HepG2 (cell line): ENCODE measurements at regions not wholly inside any gene's neighbourhood (a gene's known extent, or its start where the extent isn't known, plus 50 kb on each side); places are given as distances from the start of the nearest gene placed in this dataset.

Source experiments
- CAMTA2 ChIP-seq: sonication (generic); formaldehyde crosslinking; IDR thresholded peaks from 2 replicates; pipeline ENCODE4 v1.4.0; 2020; ENCODE audit warnings: mild to moderate bottlenecking, missing genetic modification reagents, borderline replicate concordance
- CHD4 ChIP-seq: fragments of 200-600 bp; sonication (generic); IDR thresholded peaks from 2 replicates; pipeline ENCODE4 v1.7.0; 2017; ENCODE audit warnings: mild to moderate bottlenecking, low read length, borderline replicate concordance
- HNRNPH1 ChIP-seq: fragments of 200-400 bp; formaldehyde crosslinking; optimal IDR thresholded peaks from 2 replicates; pipeline ENCODE3; 2017; ENCODE audit warnings: mild to moderate bottlenecking, low read depth, low read length
- KLF15 ChIP-seq: sonication (generic); formaldehyde crosslinking; IDR thresholded peaks from 2 replicates; pipeline ENCODE4 v1.8.1; 2023; ENCODE audit warnings: borderline replicate concordance, mild to moderate bottlenecking, inconsistent platforms, missing genetic modification reagents, mixed read lengths
- MTF2 ChIP-seq: sonication (generic); formaldehyde crosslinking; IDR thresholded peaks from 2 replicates; pipeline ENCODE4 v1.5.0; 2020; ENCODE audit warnings: missing genetic modification reagents, borderline replicate concordance
- NFKBIZ ChIP-seq: IDR thresholded peaks from 2 replicates; pipeline ENCODE4 v1.6.1; 2018; ENCODE audit warnings: missing genetic modification reagents, missing compliant biosample characterization
- PBX2 ChIP-seq: IDR thresholded peaks from 2 replicates; pipeline ENCODE4 v1.6.1; 2016; ENCODE audit warnings: control low read depth
- SMYD3 ChIP-seq: sonication (generic); formaldehyde crosslinking; IDR thresholded peaks from 2 replicates; pipeline ENCODE4 v1.8.1; 2023; ENCODE audit warnings: mild to moderate bottlenecking, missing genetic modification reagents
- XBP1 ChIP-seq: sonication (generic); formaldehyde crosslinking; IDR thresholded peaks from 2 replicates; pipeline ENCODE4 v1.5.0; 2020; ENCODE audit warnings: missing genetic modification reagents
- ZBTB33 ChIP-seq: sonication (generic); formaldehyde crosslinking; IDR thresholded peaks from 2 replicates; pipeline ENCODE4 v1.4.0; 2020; ENCODE audit warnings: missing genetic modification reagents
- ZBTB44 ChIP-seq: sonication (generic); formaldehyde crosslinking; IDR thresholded peaks from 2 replicates; pipeline ENCODE4 v1.4.0; 2020; ENCODE audit warnings: missing genetic modification reagents
- ZNF556 ChIP-seq: sonication (generic); formaldehyde crosslinking; IDR thresholded peaks from 2 replicates; pipeline ENCODE4 v1.4.0; 2020; ENCODE audit warnings: mild to moderate bottlenecking, missing genetic modification reagents, borderline replicate concordance
- ZNF644 ChIP-seq: IDR thresholded peaks from 2 replicates; pipeline ENCODE4 v1.6.1; 2016; ENCODE audit warnings: low read depth
- ZNF660 ChIP-seq: sonication (generic); formaldehyde crosslinking; IDR thresholded peaks from 2 replicates; pipeline ENCODE4 v1.5.1; 2020; ENCODE audit warnings: mild to moderate bottlenecking, low read depth, missing genetic modification reagents, borderline replicate concordance
- ZNF737 ChIP-seq: sonication (generic); formaldehyde crosslinking; IDR thresholded peaks from 2 replicates; pipeline ENCODE4 v1.5.0; 2020; ENCODE audit warnings: missing genetic modification reagents, mild to moderate bottlenecking, borderline replicate concordance
- ZSCAN25 ChIP-seq: sonication (generic); formaldehyde crosslinking; IDR thresholded peaks from 2 replicates; pipeline ENCODE4 v1.8.0; 2022; ENCODE audit warnings: mild to moderate bottlenecking, missing genetic modification reagents
- TF ChIP-seq, protein P1 (sequence below): sonication (generic); formaldehyde crosslinking; IDR thresholded peaks from 2 replicates; pipeline ENCODE4; 2020; ENCODE audit warnings: missing genetic modification reagents, mild to moderate bottlenecking, borderline replicate concordance
- TF ChIP-seq, protein P2 (sequence below): IDR thresholded peaks from 2 replicates; pipeline ENCODE4 v1.6.1; 2016
- TF ChIP-seq, protein P3 (sequence below): sonication (generic); formaldehyde crosslinking; IDR thresholded peaks from 2 replicates; pipeline ENCODE4 v1.4.0; 2020; ENCODE audit warnings: missing genetic modification reagents

- no peak for TF ChIP-seq ZBTB44 (CRISPR knock-in tag)
- TF ChIP-seq XBP1 = no peak
- TF ChIP-seq ZBTB33 (CRISPR knock-in tag) = no peak
- TF ChIP-seq, protein P1, sequence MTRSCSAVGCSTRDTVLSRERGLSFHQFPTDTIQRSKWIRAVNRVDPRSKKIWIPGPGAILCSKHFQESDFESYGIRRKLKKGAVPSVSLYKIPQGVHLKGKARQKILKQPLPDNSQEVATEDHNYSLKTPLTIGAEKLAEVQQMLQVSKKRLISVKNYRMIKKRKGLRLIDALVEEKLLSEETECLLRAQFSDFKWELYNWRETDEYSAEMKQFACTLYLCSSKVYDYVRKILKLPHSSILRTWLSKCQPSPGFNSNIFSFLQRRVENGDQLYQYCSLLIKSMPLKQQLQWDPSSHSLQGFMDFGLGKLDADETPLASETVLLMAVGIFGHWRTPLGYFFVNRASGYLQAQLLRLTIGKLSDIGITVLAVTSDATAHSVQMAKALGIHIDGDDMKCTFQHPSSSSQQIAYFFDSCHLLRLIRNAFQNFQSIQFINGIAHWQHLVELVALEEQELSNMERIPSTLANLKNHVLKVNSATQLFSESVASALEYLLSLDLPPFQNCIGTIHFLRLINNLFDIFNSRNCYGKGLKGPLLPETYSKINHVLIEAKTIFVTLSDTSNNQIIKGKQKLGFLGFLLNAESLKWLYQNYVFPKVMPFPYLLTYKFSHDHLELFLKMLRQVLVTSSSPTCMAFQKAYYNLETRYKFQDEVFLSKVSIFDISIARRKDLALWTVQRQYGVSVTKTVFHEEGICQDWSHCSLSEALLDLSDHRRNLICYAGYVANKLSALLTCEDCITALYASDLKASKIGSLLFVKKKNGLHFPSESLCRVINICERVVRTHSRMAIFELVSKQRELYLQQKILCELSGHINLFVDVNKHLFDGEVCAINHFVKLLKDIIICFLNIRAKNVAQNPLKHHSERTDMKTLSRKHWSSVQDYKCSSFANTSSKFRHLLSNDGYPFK = no peak
- 0 out of 2 replicates have a peak, but pooled peaks have one; percentile 40 for TF ChIP-seq NFKBIZ (CRISPR knock-in tag)
- TF ChIP-seq SMYD3 (CRISPR knock-in tag) = no peak
- TF ChIP-seq, protein P2, sequence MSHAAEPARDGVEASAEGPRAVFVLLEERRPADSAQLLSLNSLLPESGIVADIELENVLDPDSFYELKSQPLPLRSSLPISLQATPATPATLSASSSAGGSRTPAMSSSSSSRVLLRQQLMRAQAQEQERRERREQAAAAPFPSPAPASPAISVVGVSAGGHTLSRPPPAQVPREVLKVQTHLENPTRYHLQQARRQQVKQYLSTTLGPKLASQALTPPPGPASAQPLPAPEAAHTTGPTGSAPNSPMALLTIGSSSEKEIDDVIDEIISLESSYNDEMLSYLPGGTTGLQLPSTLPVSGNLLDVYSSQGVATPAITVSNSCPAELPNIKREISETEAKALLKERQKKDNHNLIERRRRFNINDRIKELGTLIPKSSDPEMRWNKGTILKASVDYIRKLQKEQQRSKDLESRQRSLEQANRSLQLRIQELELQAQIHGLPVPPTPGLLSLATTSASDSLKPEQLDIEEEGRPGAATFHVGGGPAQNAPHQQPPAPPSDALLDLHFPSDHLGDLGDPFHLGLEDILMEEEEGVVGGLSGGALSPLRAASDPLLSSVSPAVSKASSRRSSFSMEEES (CRISPR knock-in tag) = peak; percentile 69
- no peak for TF ChIP-seq ZNF737 (CRISPR knock-in tag)
- no peak for TF ChIP-seq HNRNPH1
- no peak for TF ChIP-seq ZNF556 (CRISPR knock-in tag)
- TF ChIP-seq, protein P3, sequence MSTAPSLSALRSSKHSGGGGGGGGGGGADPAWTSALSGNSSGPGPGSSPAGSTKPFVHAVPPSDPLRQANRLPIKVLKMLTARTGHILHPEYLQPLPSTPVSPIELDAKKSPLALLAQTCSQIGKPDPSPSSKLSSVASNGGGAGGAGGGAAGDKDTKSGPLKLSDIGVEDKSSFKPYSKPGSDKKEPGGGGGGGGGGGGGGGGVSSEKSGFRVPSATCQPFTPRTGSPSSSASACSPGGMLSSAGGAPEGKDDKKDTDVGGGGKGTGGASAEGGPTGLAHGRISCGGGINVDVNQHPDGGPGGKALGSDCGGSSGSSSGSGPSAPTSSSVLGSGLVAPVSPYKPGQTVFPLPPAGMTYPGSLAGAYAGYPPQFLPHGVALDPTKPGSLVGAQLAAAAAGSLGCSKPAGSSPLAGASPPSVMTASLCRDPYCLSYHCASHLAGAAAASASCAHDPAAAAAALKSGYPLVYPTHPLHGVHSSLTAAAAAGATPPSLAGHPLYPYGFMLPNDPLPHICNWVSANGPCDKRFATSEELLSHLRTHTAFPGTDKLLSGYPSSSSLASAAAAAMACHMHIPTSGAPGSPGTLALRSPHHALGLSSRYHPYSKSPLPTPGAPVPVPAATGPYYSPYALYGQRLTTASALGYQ (CRISPR knock-in tag) = no peak; the same call in 1 of the 2 replicates
- TF ChIP-seq KLF15 (CRISPR knock-in tag) = no peak
- no peak for TF ChIP-seq ZNF660 (CRISPR knock-in tag)
- no peak for TF ChIP-seq MTF2 (CRISPR knock-in tag)
- TF ChIP-seq PBX2 = no peak
- no peak for TF ChIP-seq ZSCAN25 (CRISPR knock-in tag)
- no peak for TF ChIP-seq CHD4
- no peak for TF ChIP-seq ZNF644 (CRISPR knock-in tag)
- no peak for TF ChIP-seq CAMTA2 (CRISPR knock-in tag)
Measured at GRCh38 chr5:29780401-29780800, 1413.1 kb upstream of the CDH6 start (continued).
